Uterus (tissue), 3 donors: ENCODE measurements at regions not wholly inside any gene's neighbourhood (a gene's known extent, or its start where the extent isn't known, plus 50 kb on each side); places are given as distances from the start of the nearest gene placed in this dataset.

Experiments used
- DNase-seq, 2 donors: peaks; one replicate each; pipeline ENCODE4 v3.0.0-alpha.2; 2019 to 2020
- H3K27ac ChIP-seq, 2 donors: fragments of 200-600 bp; sonication (generic); 1 replicate in 1 of 2; 2 replicates in 1 of 2; pipeline ENCODE4 v1.5.1; 2016 to 2018
- H3K27me3 ChIP-seq, 2 donors: fragments of 200-600 bp; sonication (generic); one replicate each; pipeline ENCODE4 v1.5.1; 2018 to 2019; ENCODE audit warnings: control low read depth in 1 of 2
- H3K36me3 ChIP-seq, 2 donors: fragments of 200-600 bp; sonication (generic); one replicate each; pipeline ENCODE4 v1.5.1; 2019; ENCODE audit warnings: control low read depth in 1 of 2
- H3K4me1 ChIP-seq, 2 donors: fragments of 200-600 bp; sonication (generic); one replicate each; pipeline ENCODE4 v1.5.1; 2018 to 2019; ENCODE audit warnings: control low read depth in 1 of 2
- H3K4me3 ChIP-seq, 2 donors: fragments of 200-600 bp; sonication (generic); 1 replicate in 1 of 2; 2 replicates in 1 of 2; pipeline ENCODE4 v1.5.1; 2018 to 2019; ENCODE audit warnings: mild to moderate bottlenecking in 1 of 2
- H3K9me3 ChIP-seq, 2 donors: fragments of 200-600 bp; sonication (generic); one replicate each; pipeline ENCODE4 v1.5.1; 2019; ENCODE audit warnings: control low read depth in 1 of 2
- POLR2A ChIP-seq, 2 donors: fragments of 450-650 bp; IDR thresholded peaks; one replicate each; pipeline ENCODE4 v1.6.1; 2016; ENCODE audit warnings: antibody characterized with exemption in 2 of 2, mild to moderate bottlenecking in 1 of 2, moderate library complexity in 1 of 2
- intact Hi-C: fragments of 100-400 bp; cut with DNase I; formaldehyde crosslinking; loops from one replicate; pipeline ENCODE4 v1.15.1; 2023; ENCODE audit warnings: low total_unique reads
- TF ChIP-seq, protein P1 (sequence below), 4 experiments: fragments of 200-600 bp in 2 of 4; fragments of 450-650 bp in 2 of 4; sonication (generic) in 2 of 4; IDR thresholded peaks; one replicate each; pipeline ENCODE4 v1.5.1; 2016 to 2019; ENCODE audit warnings: antibody characterized with exemption in 4 of 4, mild to moderate bottlenecking in 2 of 4, moderate library complexity in 1 of 4
- donor health status: DM: yes; HTN: yes; CAD: no.

- no peak for DNase-seq
- intact Hi-C loops = no loop called here
- Histone ChIP-seq H3K27ac (peak overlapping the region; percentile 74 to 75), H3K27me3 (no peaks in the 10 kb centered on the region), H3K4me1 (peaks cover 0 to 3% of the 10 kb centered on the region in 2 donors), H3K36me3 (no peaks in the 10 kb centered on the region), H3K9me3 (peaks cover 0 to 6% of the 10 kb centered on the region in 2 donors), H3K4me3 (no peak overlapping the region)
- TF ChIP-seq POLR2A (IDR thresholded peaks at IDR 0.05) = no peak
- TF ChIP-seq, protein P1, sequence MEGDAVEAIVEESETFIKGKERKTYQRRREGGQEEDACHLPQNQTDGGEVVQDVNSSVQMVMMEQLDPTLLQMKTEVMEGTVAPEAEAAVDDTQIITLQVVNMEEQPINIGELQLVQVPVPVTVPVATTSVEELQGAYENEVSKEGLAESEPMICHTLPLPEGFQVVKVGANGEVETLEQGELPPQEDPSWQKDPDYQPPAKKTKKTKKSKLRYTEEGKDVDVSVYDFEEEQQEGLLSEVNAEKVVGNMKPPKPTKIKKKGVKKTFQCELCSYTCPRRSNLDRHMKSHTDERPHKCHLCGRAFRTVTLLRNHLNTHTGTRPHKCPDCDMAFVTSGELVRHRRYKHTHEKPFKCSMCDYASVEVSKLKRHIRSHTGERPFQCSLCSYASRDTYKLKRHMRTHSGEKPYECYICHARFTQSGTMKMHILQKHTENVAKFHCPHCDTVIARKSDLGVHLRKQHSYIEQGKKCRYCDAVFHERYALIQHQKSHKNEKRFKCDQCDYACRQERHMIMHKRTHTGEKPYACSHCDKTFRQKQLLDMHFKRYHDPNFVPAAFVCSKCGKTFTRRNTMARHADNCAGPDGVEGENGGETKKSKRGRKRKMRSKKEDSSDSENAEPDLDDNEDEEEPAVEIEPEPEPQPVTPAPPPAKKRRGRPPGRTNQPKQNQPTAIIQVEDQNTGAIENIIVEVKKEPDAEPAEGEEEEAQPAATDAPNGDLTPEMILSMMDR (IDR thresholded peaks at IDR 0.05) = no peak
Measured at GRCh38 chr3:64935971-64936370, 248.2 kb upstream of the ADAMTS9 start.

DNA sequence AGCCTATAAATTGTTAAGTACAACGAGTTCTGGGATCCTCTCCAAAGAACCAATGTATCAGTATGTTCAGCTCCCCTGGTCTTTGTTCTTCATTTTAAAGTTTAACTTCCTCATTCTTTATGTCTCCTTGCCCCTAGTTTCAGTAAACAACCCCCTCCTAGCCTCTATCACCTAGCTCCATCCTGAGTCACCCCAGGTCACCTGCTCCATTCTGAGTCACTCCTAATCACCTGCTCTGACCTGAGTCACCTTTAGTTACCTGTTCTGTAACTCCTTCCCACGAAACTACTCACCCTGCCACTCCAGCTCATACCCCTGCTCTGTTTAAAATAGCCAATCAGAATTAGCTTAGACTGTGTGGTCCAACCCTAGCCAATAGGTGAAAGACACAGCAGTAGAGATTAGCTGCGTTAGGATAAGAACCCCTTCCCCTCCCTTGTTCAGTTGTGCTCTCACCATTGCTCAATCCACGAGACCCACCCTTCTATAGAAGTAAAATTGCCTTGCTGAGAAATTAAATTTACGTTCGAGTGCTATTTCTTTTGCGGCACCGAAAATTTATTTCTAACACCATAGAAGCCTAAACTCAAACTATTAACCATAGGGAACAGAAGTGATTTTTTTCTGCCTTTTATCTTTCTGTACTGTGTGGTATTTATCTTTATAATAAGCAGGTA lies 245.0 kb upstream of the ADAMTS9 start:
- H3K36me3 ChIP-seq = no peaks in the 10 kb centered on the region
- TF ChIP-seq POLR2A (IDR thresholded peaks at IDR 0.05) = no peak
- TF ChIP-seq, protein P1 (IDR thresholded peaks at IDR 0.05) = no peak
- H3K27ac ChIP-seq = no peak overlapping the region
- peaks cover 0 to 6% of the 10 kb centered on the region in 2 donors for H3K9me3 ChIP-seq
- intact Hi-C loops = no loop called here
- no peaks in the 10 kb centered on the region for H3K27me3 ChIP-seq
- peaks cover 0 to 3% of the 10 kb centered on the region in 2 donors for H3K4me1 ChIP-seq
- H3K4me3 ChIP-seq = no peak overlapping the region
- no peak for DNase-seq

GRCh38 chr3:64932016-64932518 lies 244.3 kb upstream of the ADAMTS9 start:
- intact Hi-C loops = no loop called here
- Histone ChIP-seq H3K4me1 (peaks cover 0 to 1% of the 10 kb centered on the region in 2 donors), H3K27ac (no peak overlapping the region), H3K9me3 (peaks cover 0 to 6% of the 10 kb centered on the region in 2 donors), H3K4me3 (no peak overlapping the region), H3K36me3 (no peaks in the 10 kb centered on the region), H3K27me3 (no peaks in the 10 kb centered on the region)
- TF ChIP-seq, protein P1 (IDR thresholded peaks at IDR 0.05) = no peak
- TF ChIP-seq POLR2A (IDR thresholded peaks at IDR 0.05) = no peak
- no peak for DNase-seq

GRCh38 chr3:64930891-64931290 lies 243.1 kb upstream of the ADAMTS9 start:
- peaks cover 0 to 6% of the 10 kb centered on the region in 2 donors for H3K9me3 ChIP-seq
- DNase-seq = no peak
- intact Hi-C loops = no loop called here
- no peaks in the 10 kb centered on the region for H3K27me3 ChIP-seq
- H3K36me3 ChIP-seq = no peaks in the 10 kb centered on the region
- no peaks in the 10 kb centered on the region for H3K4me1 ChIP-seq
- TF ChIP-seq, protein P1 (IDR thresholded peaks at IDR 0.05) = no peak
- no peak for TF ChIP-seq POLR2A (IDR thresholded peaks at IDR 0.05)
- no peak overlapping the region for H3K4me3 ChIP-seq
- H3K27ac ChIP-seq = no peak overlapping the region

- Histone ChIP-seq H3K27me3 (no peaks in the 10 kb centered on the region), H3K27ac (no peak overlapping the region), H3K4me1 (no peaks in the 10 kb centered on the region), H3K9me3 (peaks cover 0 to 6% of the 10 kb centered on the region in 2 donors), H3K36me3 (no peaks in the 10 kb centered on the region), H3K4me3 (no peak overlapping the region)
- TF ChIP-seq, protein P1 (IDR thresholded peaks at IDR 0.05) = no peak
- no peak for TF ChIP-seq POLR2A (IDR thresholded peaks at IDR 0.05)
- no peak for DNase-seq
- intact Hi-C loops = no loop called here
Measured at GRCh38 chr3:64928683-64929082, 240.9 kb upstream of the ADAMTS9 start.
